GM23338 (cell line): ENCODE measurements at regions not wholly inside any gene's neighbourhood (a gene's known extent, or its start where the extent isn't known, plus 50 kb on each side); places are given as distances from the start of the nearest gene placed in this dataset.

Experiments
- ATAC-seq: fragments of 200-7000 bp; cut with Tn5 transposase; 3 replicates; pipeline ENCODE4 v1.9.1; 2020
- DNase-seq: peaks from one replicate; pipeline ENCODE4 v3.0.0-alpha.2; 2015; ENCODE audit warnings: low spot score
- H2AFZ ChIP-seq: fragments of 200-600 bp; sonication (generic); 2 replicates; pipeline ENCODE4 v1.8.0; 2016; ENCODE audit warnings: antibody characterized with exemption, mild to moderate bottlenecking, moderate library complexity
- H3F3A ChIP-seq: fragments of 200-600 bp; sonication (generic); replicated peaks from 2 replicates; pipeline ENCODE4 v1.8.0; 2017; ENCODE audit warnings: antibody characterized with exemption, mixed run types, low read depth
- H3K27ac ChIP-seq: fragments of 200-600 bp; sonication (generic); 2 replicates; pipeline ENCODE4 v1.6.1; 2016; ENCODE audit warnings: low read depth
- H3K27me3 ChIP-seq: fragments of 200-600 bp; sonication (generic); 2 replicates; pipeline ENCODE4 v1.8.0; 2016; ENCODE audit warnings: mild to moderate bottlenecking, mixed run types, moderate library complexity; ENCODE audit not compliant: insufficient read depth
- H3K36me3 ChIP-seq: fragments of 200-600 bp; sonication (generic); 2 replicates; pipeline ENCODE4 v1.8.0; 2016; ENCODE audit warnings: mild to moderate bottlenecking; ENCODE audit not compliant: insufficient read depth
- H3K4me1 ChIP-seq: fragments of 200-600 bp; sonication (generic); 2 replicates; pipeline ENCODE4 v1.8.0; 2016; ENCODE audit warnings: mild to moderate bottlenecking, moderate library complexity; ENCODE audit not compliant: insufficient read depth
- H3K4me2 ChIP-seq: fragments of 200-600 bp; sonication (generic); 2 replicates; pipeline ENCODE4 v1.7.1; 2017; ENCODE audit warnings: mixed run types
- H3K4me3 ChIP-seq: fragments of 200-600 bp; sonication (generic); 2 replicates; pipeline ENCODE4 v1.6.1; 2016; ENCODE audit warnings: mixed run types
- H3K79me2 ChIP-seq: fragments of 200-600 bp; sonication (generic); replicated peaks from 2 replicates; pipeline ENCODE4 v1.8.0; 2017; ENCODE audit warnings: mild to moderate bottlenecking; ENCODE audit not compliant: insufficient read depth
- H3K9me2 ChIP-seq: fragments of 200-600 bp; sonication (generic); 2 replicates; pipeline ENCODE4 v1.8.0; 2017; ENCODE audit not compliant: insufficient read depth
- H4K20me1 ChIP-seq: fragments of 200-600 bp; sonication (generic); replicated peaks from 2 replicates; pipeline ENCODE4 v1.8.0; 2017; ENCODE audit warnings: mild to moderate bottlenecking; ENCODE audit not compliant: insufficient read depth
- H3K27ac Mint-ChIP-seq: 2 replicates; pipeline ENCODE4 v1.8.0; 2020; ENCODE audit warnings: inconsistent platforms, mild to moderate bottlenecking, moderate library complexity, mixed read lengths
- H3K27me3 Mint-ChIP-seq: 3 replicates; pipeline ENCODE4 v1.8.0; 2022; ENCODE audit warnings: low read depth, mild to moderate bottlenecking, moderate library complexity, mixed read lengths, inconsistent platforms; ENCODE audit not compliant: insufficient read depth, poor library complexity
- H3K36me3 Mint-ChIP-seq: 3 replicates; pipeline ENCODE4 v1.8.0; 2021; ENCODE audit warnings: low read depth, mild to moderate bottlenecking, inconsistent platforms, moderate library complexity, mixed read lengths
- H3K4me1 Mint-ChIP-seq: 3 replicates; pipeline ENCODE4 v1.8.0; 2020; ENCODE audit warnings: mild to moderate bottlenecking, inconsistent platforms, mixed read lengths
- H3K4me3 Mint-ChIP-seq: 3 replicates; pipeline ENCODE4 v1.8.0; 2021; ENCODE audit warnings: moderate library complexity, mild to moderate bottlenecking, inconsistent platforms, mixed read lengths
- H3K9me3 Mint-ChIP-seq: 3 replicates; pipeline ENCODE4 v1.8.0; 2020; ENCODE audit warnings: moderate library complexity, mild to moderate bottlenecking, inconsistent platforms, mixed read lengths
- CREB1 ChIP-seq: fragments of 250-450 bp; sonication (Bioruptor Pico); IDR thresholded peaks from 2 replicates; pipeline ENCODE4 v1.5.0; 2020; ENCODE audit warnings: low read depth, mild to moderate bottlenecking, moderate library complexity
- EZH2 ChIP-seq: fragments of 200-600 bp; sonication (generic); IDR thresholded peaks from one replicate; pipeline ENCODE4 v1.8.0; 2017; ENCODE audit warnings: antibody characterized with exemption, mild to moderate bottlenecking, low read depth; ENCODE audit not compliant: unreplicated experiment
- JUNB ChIP-seq: IDR thresholded peaks from one replicate; pipeline ENCODE4 v1.6.1; 2016; ENCODE audit warnings: antibody characterized with exemption; ENCODE audit not compliant: unreplicated experiment
- NANOG ChIP-seq: IDR thresholded peaks from 2 replicates; pipeline ENCODE4 v1.6.1; 2016; ENCODE audit warnings: antibody characterized with exemption, borderline replicate concordance
- STAT1 ChIP-seq: IDR thresholded peaks from one replicate; pipeline ENCODE4 v1.6.1; 2016; ENCODE audit warnings: antibody characterized with exemption; ENCODE audit not compliant: unreplicated experiment
- ZNF114 ChIP-seq: fragments of 250-450 bp; sonication (Bioruptor Pico); IDR thresholded peaks from 2 replicates; pipeline ENCODE4 v1.5.0; 2020; ENCODE audit warnings: mild to moderate bottlenecking, moderate library complexity
- TF ChIP-seq, protein P1 (sequence below): IDR thresholded peaks from one replicate; pipeline ENCODE4 v1.6.1; 2018; ENCODE audit warnings: antibody characterized with exemption; ENCODE audit not compliant: unreplicated experiment
- TF ChIP-seq, protein P2 (sequence below): fragments of 250-450 bp; sonication (Bioruptor Pico); IDR thresholded peaks from 2 replicates; pipeline ENCODE4 v1.5.0; 2020; ENCODE audit warnings: mild to moderate bottlenecking, moderate library complexity

DNA sequence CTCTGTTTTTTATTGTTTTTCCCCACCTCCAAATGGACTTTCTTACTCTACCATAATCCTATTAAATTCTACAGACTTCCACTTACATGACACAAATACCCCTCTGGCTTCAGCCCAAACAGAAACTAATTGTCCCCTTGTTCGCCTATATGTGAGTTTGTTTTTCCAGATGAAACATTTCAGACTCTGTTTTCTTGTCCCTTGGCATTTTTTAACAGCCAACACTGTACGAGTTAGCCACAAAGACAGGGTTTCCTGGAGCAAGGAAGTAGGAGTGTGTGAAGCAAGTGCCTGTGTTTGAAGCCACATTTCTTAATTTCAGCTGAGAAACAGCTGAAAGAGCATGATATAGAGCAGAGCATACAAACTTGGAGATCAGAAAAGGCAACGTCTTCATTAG lies 382.2 kb upstream of the CDH5 start:
- ATAC-seq = no peak
- TF ChIP-seq ZNF114 (CRISPR knock-in tag) (no peak), EZH2 (no peak), NANOG (no peak), CREB1 (CRISPR knock-in tag) (no peak), JUNB (no peak), STAT1 (no peak)
- TF ChIP-seq, protein P1, sequence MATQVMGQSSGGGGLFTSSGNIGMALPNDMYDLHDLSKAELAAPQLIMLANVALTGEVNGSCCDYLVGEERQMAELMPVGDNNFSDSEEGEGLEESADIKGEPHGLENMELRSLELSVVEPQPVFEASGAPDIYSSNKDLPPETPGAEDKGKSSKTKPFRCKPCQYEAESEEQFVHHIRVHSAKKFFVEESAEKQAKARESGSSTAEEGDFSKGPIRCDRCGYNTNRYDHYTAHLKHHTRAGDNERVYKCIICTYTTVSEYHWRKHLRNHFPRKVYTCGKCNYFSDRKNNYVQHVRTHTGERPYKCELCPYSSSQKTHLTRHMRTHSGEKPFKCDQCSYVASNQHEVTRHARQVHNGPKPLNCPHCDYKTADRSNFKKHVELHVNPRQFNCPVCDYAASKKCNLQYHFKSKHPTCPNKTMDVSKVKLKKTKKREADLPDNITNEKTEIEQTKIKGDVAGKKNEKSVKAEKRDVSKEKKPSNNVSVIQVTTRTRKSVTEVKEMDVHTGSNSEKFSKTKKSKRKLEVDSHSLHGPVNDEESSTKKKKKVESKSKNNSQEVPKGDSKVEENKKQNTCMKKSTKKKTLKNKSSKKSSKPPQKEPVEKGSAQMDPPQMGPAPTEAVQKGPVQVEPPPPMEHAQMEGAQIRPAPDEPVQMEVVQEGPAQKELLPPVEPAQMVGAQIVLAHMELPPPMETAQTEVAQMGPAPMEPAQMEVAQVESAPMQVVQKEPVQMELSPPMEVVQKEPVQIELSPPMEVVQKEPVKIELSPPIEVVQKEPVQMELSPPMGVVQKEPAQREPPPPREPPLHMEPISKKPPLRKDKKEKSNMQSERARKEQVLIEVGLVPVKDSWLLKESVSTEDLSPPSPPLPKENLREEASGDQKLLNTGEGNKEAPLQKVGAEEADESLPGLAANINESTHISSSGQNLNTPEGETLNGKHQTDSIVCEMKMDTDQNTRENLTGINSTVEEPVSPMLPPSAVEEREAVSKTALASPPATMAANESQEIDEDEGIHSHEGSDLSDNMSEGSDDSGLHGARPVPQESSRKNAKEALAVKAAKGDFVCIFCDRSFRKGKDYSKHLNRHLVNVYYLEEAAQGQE = no peak
- TF ChIP-seq, protein P2, sequence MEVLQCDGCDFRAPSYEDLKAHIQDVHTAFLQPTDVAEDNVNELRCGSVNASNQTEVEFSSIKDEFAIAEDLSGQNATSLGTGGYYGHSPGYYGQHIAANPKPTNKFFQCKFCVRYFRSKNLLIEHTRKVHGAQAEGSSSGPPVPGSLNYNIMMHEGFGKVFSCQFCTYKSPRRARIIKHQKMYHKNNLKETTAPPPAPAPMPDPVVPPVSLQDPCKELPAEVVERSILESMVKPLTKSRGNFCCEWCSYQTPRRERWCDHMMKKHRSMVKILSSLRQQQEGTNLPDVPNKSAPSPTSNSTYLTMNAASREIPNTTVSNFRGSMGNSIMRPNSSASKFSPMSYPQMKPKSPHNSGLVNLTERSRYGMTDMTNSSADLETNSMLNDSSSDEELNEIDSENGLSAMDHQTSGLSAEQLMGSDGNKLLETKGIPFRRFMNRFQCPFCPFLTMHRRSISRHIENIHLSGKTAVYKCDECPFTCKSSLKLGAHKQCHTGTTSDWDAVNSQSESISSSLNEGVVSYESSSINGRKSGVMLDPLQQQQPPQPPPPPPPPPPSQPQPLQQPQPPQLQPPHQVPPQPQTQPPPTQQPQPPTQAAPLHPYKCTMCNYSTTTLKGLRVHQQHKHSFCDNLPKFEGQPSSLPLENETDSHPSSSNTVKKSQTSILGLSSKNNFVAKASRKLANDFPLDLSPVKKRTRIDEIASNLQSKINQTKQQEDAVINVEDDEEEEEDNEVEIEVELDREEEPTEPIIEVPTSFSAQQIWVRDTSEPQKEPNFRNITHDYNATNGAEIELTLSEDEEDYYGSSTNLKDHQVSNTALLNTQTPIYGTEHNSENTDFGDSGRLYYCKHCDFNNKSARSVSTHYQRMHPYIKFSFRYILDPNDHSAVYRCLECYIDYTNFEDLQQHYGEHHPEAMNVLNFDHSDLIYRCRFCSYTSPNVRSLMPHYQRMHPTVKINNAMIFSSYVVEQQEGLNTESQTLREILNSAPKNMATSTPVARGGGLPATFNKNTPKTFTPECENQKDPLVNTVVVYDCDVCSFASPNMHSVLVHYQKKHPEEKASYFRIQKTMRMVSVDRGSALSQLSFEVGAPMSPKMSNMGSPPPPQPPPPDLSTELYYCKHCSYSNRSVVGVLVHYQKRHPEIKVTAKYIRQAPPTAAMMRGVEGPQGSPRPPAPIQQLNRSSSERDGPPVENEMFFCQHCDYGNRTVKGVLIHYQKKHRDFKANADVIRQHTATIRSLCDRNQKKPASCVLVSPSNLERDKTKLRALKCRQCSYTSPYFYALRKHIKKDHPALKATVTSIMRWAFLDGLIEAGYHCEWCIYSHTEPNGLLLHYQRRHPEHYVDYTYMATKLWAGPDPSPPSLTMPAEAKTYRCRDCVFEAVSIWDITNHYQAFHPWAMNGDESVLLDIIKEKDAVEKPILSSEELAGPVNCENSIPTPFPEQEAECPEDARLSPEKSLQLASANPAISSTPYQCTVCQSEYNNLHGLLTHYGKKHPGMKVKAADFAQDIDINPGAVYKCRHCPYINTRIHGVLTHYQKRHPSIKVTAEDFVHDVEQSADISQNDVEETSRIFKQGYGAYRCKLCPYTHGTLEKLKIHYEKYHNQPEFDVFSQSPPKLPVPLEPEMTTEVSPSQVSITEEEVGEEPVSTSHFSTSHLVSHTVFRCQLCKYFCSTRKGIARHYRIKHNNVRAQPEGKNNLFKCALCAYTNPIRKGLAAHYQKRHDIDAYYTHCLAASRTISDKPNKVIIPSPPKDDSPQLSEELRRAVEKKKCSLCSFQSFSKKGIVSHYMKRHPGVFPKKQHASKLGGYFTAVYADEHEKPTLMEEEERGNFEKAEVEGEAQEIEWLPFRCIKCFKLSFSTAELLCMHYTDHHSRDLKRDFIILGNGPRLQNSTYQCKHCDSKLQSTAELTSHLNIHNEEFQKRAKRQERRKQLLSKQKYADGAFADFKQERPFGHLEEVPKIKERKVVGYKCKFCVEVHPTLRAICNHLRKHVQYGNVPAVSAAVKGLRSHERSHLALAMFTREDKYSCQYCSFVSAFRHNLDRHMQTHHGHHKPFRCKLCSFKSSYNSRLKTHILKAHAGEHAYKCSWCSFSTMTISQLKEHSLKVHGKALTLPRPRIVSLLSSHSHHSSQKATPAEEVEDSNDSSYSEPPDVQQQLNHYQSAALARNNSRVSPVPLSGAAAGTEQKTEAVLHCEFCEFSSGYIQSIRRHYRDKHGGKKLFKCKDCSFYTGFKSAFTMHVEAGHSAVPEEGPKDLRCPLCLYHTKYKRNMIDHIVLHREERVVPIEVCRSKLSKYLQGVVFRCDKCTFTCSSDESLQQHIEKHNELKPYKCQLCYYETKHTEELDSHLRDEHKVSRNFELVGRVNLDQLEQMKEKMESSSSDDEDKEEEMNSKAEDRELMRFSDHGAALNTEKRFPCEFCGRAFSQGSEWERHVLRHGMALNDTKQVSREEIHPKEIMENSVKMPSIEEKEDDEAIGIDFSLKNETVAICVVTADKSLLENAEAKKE (CRISPR knock-in tag) = no peak
- H4K20me1 ChIP-seq = no peaks in the 10 kb centered on the region
- H3K4me3 ChIP-seq = no peak overlapping the region
- H3K79me2 ChIP-seq = no peaks in the 10 kb centered on the region
- H3K4me3 Mint-ChIP-seq = no peak overlapping the region
- no peak overlapping the region for H2AFZ ChIP-seq
- no peak overlapping the region for H3K27ac ChIP-seq
- H3K4me2 ChIP-seq = no peak overlapping the region
- no peaks in the 10 kb centered on the region for H3K27me3 ChIP-seq
- no peak for DNase-seq
- H3K27ac Mint-ChIP-seq = no peak overlapping the region
- no peaks in the 10 kb centered on the region; the same call in 1 of the 2 replicates for H3K36me3 ChIP-seq
- no peaks in the 10 kb centered on the region; the same call in 1 of the 2 replicates for H3K4me1 ChIP-seq
- peaks cover 10% of the 10 kb centered on the region; the same call in 2 of the 3 replicates for H3K36me3 Mint-ChIP-seq
- H3K9me2 ChIP-seq = 0 out of 2 replicates have a peak, but pooled peaks cover 3% of the 10 kb centered on the region
- peaks cover 22% of the 10 kb centered on the region for H3K9me3 Mint-ChIP-seq
- no peaks in the 10 kb centered on the region for H3K27me3 Mint-ChIP-seq
- H3F3A ChIP-seq = no peaks in the 10 kb centered on the region
- no peaks in the 10 kb centered on the region for H3K4me1 Mint-ChIP-seq
